ENCODE measurements at regions not wholly inside any gene's neighbourhood (a gene's known extent, or its start where the extent isn't known, plus 50 kb on each side); places are given as distances from the start of the nearest gene placed in this dataset.
A peak's percentile ranks its signal among the peaks of the same experiment; 100 is the strongest.

- no peaks in the 10 kb centered on the region for H3K36me3 ChIP-seq (replicated peaks in 1 of 2)
- no peaks in the 10 kb centered on the region for H3K4me1 ChIP-seq (replicated peaks in 1 of 2)
- no peaks in the 10 kb centered on the region for H3K9me3 ChIP-seq (replicated peaks in 1 of 3)
- intact Hi-C loops (cut with DNase I): no loop called here
- DNase-seq: peak in 1 of 7 donors; percentile 1
- TF ChIP-seq POLR2A (IDR thresholded peaks at IDR 0.05) (no peak), CTCF (IDR thresholded peaks at IDR 0.05) (no peak)
- H3K27ac ChIP-seq: no peak overlapping the region
- H3K27me3 ChIP-seq: no peaks in the 10 kb centered on the region
- H3K4me3 ChIP-seq: no peak overlapping the region
Measured at GRCh38 chr7:97639036-97639435, 92.8 kb upstream of the TAC1 start.

DNA sequence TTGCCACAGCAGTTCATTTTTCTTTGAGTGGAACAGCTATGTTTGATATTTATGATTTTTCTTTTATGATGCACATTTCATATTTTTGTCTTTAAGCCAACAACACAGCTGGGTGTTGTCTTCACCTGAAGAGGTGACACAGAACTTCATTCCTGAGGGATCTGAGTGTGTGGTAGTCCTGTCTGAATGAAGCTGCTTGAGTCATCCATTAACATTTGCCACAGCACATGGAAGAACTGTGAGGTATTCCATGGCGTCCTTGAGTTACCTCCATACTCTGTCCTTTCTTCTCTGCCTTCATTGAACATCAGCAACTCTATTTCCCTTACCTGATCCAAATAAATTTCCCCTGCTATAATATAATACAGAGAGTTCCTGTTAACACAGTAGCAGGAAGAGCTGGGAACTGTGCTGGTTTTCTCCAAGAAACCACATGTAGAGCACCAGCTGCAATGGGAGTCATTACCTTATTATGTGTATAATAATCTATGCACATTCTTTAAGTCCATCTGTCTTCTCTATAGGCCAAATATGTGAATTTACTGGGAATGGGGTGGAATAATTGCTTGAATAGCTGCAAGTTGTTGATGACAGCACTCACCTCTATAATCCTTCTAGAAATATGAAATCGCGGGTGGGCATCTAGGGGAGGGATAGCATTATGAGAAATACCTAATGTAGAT, 72.4 kb upstream of the TAC1 start:
- H3K9me3 ChIP-seq (replicated peaks in 1 of 3): no peaks in the 10 kb centered on the region
- H3K27ac ChIP-seq: no peak overlapping the region
- no peaks in the 10 kb centered on the region for H3K36me3 ChIP-seq (replicated peaks in 1 of 2)
- no peak for DNase-seq
- WGBS, 4 donors: 69 to 90% (median 75%) methylated on average over 3 of the region's 3 CpGs
- H3K4me1 ChIP-seq (replicated peaks in 1 of 2): no peaks in the 10 kb centered on the region
- intact Hi-C loops (cut with DNase I): no loop called here
- no peaks in the 10 kb centered on the region for H3K27me3 ChIP-seq
- H3K4me3 ChIP-seq: no peak overlapping the region
- TF ChIP-seq POLR2A (IDR thresholded peaks at IDR 0.05) (no peak), CTCF (IDR thresholded peaks at IDR 0.05) (no peak)

DNA sequence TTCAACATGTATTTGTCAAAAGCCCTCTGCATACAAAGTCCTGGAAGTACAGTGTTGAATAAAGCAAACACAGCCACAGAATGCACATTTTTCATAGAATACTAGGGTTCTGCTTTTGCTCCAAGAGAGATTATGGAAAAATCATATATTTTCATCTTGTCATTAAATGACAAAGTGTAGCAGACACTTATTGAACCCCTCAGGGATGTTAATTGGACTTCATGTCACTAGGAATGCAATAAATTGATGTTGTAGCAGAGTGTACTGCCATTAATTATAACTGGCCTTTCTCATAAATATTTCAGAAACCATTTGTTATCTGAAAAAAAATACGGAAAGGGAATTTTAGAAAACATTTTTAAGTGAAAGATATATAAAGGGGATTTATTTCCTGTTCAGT, 64.5 kb upstream of the TAC1 start:
- no peak for DNase-seq
- 13 to 27% (median 16%) methylated on average over 1 of the region's 1 CpG for WGBS, 4 donors
- intact Hi-C loops (cut with DNase I): no loop called here
- H3K27me3 ChIP-seq: no peaks in the 10 kb centered on the region
- no peaks in the 10 kb centered on the region for H3K9me3 ChIP-seq (replicated peaks in 1 of 3)
- H3K4me3 ChIP-seq: no peak overlapping the region
- no peak for TF ChIP-seq POLR2A (IDR thresholded peaks at IDR 0.05)
- no peak for TF ChIP-seq CTCF (IDR thresholded peaks at IDR 0.05)
- H3K27ac ChIP-seq: no peak overlapping the region
- no peaks in the 10 kb centered on the region for H3K36me3 ChIP-seq (replicated peaks in 1 of 2)
- no peaks in the 10 kb centered on the region for H3K4me1 ChIP-seq (replicated peaks in 1 of 2)

- H3K36me3 ChIP-seq (replicated peaks in 1 of 2): no peaks in the 10 kb centered on the region
- no peak overlapping the region for H3K27ac ChIP-seq
- H3K4me3 ChIP-seq: no peak overlapping the region
- H3K4me1 ChIP-seq (replicated peaks in 1 of 2): no peaks in the 10 kb centered on the region
- DNase-seq: no peak
- no peaks in the 10 kb centered on the region for H3K9me3 ChIP-seq (replicated peaks in 1 of 3)
- intact Hi-C loops (cut with DNase I): no loop called here
- H3K27me3 ChIP-seq: no peaks in the 10 kb centered on the region
- TF ChIP-seq CTCF (IDR thresholded peaks at IDR 0.05): no peak
- no peak for TF ChIP-seq POLR2A (IDR thresholded peaks at IDR 0.05)
Measured at GRCh38 chr7:97671571-97671970, 60.3 kb upstream of the TAC1 start.

All from adrenal gland (tissue), 9 donors.